C1 segment of cervical spinal cord (tissue), 14 donors: ENCODE measurements at regions not wholly inside any gene's neighbourhood (a gene's known extent, or its start where the extent isn't known, plus 50 kb on each side); places are given as distances from the start of the nearest gene placed in this dataset.
A peak's percentile ranks its signal among the peaks of the same experiment; 100 is the strongest.
"Not testable (repeated sequence)": the region's sequence is repeated elsewhere in the genome, so short reads cannot be mapped to it uniquely, and the experiment has no call there.

Source experiments
- DNase-seq, 14 donors: peaks; one replicate each; lab custom pipeline; 2025; lab: John Stamatoyannopoulos, UW

DNA sequence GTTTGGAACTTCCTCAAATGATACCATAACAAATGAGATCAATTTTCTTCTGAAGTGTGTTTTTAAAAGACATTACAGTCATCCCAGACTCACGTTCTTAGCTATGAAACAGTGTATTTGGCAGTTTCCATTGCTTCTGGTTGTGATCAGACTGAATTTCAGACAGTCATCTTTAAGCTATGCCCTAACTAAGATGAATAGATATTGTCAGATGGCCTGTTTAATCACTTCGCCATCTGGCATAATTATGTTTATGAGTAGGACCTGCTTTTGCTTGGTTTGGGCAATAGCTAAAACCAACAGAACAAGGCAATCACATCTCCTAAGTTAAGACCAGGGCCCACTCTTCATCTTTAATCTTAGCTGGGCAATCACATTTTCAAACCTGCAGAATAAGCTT lies 313.1 kb downstream of the SV2B start:
- DNase-seq = peak in 1 of 14 donors; percentile 53

DNA sequence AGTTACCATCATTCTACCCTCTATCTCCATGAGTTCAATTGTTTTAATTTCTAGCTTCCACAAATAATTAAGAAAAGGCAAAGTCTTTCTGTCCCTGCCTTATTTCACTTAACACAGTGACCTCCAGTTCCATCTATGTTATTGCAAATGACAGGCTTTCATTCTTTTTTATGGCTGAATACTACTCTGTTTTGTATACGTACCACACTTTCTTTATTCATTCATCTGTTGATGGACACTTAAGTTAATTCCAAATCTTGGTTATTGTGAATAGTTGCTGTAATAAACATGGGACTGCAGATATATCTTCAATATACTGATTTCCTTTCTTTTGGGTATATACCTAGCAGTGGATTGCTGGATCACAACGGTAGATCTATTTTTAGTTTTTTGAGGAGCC lies 314.1 kb downstream of the SV2B start:
- DNase-seq = no peak

DNA sequence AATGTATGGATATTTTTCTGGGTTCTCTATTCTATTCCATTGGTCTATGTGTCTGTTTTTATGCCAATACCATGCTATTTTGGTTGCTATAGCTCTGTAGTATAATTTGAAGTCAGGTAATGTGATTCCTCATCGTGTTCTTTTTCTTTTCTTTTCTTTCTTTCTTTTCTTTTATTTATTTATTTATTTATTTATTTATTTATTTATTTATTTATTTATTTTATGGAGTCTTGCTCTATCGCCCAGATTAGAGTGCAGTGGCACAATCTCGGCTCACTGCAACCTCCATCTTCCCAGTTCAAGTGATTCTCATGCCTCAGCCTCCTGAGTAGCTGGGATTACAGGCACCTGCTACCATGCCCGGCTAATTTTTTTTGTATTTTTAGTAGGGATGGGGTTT lies 315.2 kb downstream of the SV2B start:
- not testable (repeated sequence) for DNase-seq

DNA sequence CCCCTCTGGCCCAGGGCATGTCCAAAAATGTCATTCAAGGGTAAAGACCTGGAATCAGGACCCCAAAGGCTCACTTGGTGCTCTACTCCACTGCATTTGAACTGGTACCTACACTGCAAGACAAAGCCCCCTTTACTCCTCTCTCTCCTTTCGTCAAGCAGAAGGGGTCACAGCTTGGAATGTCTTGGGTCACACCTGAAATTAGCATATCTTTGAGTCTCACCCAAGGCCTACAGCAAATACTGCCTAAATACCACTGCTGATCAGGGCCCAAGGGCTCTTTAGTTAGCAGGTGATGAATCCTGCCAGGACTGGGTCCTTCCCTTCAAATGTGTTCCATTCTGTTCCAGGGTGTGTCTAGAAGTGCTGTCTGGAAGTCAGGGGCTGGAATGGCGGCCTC lies 320.6 kb downstream of the SV2B start:
- DNase-seq = no peak

DNA sequence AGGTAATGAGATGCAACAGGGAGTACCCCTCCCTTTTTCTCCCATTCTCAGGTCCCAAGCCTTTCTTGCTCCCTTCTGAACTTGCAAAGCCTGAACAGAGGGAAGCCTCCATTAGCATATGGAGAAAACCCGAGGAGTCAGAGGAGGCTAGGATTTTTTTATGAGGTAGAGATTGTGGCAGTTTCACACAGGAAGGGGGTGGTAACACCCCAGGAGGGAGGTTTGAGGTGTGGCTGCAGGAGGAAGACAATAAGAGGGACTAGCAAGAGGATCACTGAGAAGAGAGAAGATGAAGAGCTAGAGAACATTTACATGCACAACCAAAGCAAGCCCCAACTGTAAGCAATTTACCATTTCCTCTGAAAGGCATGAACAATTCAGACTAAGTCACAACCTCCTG lies 322.7 kb downstream of the SV2B start:
- DNase-seq = no peak

DNA sequence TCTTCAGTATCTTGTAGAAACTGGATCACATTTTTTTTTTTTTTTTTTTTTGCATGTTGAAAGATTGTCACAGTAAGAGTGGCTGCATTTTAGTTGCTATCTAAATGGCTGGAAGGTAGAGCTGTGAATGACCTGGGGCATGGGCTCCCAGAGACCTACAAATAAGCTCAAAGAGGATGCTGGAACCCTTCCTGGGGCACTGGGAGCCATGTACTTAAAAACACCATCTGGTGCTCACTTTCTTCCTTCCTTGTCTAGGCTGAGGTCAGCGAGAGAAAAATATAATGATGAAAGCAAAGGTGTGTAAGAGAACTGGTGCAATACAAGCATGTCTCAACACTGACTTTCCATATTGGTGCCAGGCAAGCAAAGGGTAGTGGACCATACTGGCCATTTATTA lies 323.9 kb downstream of the SV2B start:
- peak in 1 of 14 donors; percentile 25 for DNase-seq

DNA sequence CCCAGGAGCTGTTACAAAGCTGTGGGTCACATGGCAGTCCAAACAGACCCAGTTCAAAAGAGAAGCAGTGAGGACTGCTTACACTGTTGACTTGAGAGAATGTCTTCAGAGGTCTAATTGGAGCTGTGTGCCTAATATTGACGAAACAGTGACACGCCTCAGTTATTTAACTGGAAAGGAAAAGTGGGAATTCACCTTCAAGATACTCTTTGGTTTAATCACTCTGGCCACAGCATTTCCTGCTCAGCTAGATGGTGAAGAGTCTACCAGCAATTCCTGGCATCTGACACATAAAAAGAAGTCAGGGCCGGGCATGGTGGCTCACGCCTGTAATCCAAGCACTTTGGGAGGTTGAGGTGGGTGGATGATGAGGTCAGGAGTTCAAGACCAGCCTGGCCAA lies 326.4 kb downstream of the SV2B start:
- DNase-seq = no peak

DNA sequence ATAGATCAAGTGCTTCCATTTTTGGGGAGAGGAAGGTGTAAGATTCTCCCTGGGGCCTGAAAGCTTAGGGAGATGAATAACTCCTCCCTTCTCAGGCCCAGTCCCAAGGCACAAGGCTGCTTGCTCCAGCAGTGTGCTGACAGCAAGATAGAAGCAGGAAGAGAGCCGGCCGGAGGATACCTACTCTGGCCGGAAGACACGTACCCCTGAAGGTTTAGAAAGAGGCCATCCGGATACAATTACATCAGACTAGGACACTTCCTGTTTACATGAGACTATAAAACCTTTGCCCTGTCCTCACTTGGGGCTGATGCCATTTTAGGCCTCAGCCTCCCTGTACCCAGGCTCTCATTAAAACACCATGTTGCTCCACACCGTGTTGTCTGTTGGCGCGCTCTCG lies 329.9 kb downstream of the SV2B start:
- no peak for DNase-seq

DNA sequence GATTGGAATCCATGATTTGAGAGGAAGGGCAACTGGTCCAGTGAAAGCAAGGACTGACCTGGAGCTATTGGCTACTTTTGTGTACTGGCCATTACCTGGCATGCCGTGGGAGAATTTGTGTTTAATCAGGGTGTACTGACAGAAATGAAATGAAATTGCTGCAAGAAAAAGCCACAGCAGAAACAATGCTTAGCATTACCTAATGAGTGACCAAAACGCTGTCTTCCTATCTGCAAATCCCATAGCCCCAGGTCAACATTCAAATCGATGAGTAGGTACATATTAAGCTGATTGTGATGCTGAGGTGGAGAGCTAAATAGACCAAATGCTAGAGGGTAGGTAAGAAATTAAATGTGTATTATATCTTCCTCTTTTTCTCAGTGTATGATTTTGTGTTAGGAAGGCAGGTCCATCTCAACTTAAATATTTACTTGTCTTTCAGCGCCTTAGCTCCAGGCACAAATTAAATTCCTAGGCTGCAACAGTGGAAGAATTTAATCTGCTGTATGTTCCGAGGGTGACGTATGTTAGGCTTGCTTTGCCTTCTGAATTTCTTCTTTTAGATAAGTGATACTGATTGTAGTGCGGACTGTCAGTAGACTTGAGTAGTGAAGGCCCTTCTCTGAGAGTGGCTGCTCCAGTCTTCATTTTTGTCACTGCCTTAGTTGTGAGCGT lies 331.1 kb downstream of the SV2B start:
- no peak for DNase-seq

DNA sequence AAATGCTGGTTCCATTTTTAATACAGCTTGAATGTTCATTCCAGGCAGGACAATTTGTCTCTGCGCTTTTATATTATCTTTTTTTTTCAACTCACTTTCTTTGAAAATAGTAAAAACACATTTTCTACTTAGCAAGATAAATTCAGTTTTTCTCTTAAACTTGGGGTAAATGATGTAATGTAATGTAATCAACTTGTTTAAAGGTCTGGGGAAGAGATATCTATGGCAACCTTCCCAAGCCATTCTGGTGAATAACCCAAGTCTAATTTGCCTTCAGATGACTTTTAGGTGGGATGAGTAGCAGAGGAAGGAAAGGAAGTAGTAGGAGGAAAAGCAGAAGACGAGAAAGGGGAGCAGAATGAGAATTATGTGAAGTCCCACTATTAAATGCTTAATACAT lies 335.1 kb downstream of the SV2B start:
- no peak for DNase-seq

DNA sequence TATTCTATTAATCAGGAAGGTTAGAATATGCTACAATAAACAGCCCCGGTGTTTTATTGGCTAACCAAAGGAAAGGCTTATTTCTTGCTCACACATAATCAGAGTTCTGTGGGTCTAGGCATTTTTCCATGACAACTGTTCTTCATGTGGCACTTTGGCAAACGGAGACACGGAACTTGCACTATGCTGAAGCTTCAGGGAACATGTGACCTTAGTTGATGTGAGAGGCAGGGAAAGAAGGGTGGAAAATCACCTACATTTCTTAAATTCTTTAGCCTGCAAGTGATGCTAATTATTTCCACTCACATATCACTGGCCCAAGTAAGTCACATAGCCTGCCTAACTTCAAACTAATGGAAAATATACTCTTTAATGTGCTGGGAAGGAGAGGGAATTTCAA lies 344.6 kb downstream of the SV2B start:
- peak in 1 of 14 donors; percentile 47 for DNase-seq

DNA sequence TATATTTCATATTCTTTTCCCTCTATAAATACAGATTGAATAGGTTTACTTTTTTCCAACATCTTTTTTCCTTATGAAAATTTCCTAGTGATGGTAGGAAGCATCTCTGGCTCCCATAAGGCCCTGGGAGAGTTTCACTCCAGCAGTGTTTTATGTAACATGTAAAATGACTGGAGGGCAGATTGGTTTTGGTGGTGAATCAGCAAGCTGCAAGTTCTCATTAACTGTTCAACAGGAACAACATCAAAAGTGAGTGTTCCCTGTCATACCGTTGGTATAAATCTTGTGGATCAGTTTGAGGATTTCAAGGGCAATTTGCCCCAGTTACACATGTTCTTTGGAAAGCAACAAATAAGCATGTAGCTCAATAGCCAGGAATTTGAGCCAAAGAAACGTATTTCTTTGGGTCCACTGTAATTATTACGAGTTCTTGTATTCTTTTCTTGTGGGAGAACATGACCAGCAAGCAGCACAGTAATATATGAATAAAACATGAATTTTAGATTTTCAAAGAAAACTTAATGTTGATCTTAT lies 345.7 kb downstream of the SV2B start:
- DNase-seq = no peak

DNA sequence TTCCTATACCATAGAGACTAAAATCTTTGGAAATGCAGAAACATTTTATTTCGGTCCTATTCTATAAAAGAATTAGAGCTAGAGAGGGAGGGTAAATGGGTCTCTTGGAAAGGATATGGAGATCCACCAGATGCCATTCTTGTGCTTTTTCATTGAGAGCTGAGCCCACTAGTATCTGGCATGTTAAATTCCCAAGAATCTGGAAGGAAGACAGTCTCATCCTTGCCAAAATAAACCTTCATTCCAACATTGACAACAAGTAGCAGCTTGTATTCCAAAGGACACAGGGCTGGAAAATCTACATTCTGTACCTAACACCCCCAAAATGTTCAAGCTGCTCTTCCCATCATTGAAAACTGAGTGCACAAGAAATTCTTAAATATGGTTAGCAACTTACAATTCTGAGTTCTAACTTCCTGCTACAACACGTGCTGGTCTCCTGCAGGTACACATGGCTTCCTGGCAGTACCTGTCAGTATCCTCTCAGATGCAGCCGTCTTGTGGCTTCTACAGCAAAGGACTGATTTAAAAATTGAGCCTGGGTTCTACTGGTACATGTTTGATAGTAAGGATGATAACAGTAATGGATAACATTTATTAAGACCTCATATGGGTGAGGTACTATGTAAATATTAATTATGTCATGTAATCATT lies 348.1 kb downstream of the SV2B start:
- no peak for DNase-seq

DNA sequence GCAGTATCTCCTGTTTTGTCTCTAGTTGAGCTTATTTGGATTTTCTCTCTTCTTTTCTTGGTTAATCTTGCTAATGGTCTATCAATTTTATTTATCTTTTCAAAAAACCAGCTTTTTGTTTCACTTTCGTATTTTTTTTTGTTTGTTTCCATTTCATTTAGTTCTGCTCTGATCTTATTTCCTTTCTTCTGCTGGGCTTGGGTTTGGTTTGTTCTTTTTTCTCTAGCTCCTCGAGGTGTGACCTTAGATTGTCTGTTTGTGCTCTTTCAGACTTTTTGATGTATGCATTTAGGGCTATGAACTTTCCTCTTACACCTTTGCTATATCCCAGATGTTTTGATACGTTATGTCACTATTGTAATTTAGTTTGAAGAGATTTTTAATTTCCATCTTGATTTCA lies 353.3 kb downstream of the SV2B start:
- not testable (repeated sequence) for DNase-seq

DNA sequence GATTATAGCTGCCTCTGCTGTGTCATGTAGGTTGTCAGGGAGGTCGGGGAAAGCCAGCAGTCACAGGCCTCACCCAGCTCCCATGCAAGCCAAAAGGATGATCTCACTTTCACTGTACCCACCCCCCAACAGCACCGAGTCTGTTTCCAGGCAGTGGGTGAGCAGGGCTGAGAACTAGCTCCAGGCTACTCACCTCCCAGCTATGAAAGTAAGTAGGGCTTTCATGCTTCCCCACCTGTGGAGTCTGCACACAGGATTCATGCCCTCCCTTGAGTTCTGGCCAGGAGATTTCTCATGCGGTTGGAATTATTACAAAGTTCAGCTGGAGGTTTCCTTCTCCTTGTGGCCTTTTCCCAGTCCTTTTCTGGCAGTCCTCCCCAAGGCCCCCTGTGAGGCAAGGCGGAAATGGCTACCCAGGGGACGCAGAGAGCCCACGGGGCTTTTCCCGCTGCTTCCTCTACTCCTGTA lies 356.2 kb downstream of the SV2B start:
- no peak for DNase-seq

DNA sequence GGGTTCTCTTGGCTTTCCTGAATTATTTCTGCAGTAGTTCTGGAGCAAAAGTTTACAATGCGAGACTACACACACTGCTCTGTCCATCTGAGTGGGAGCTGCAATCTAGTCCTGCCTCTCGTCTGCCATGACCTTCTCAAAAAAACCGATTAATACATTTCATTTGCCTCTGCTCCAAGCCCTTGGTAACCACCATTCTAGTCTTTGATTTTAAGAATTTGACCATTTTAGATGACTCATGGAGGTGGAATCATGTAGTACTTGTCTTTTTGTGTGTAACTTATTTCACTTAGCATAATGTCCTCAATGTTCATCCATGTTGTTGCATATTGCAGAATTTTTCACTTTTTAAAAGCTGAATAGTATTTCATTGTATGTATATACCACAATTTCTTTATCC lies 356.9 kb downstream of the SV2B start:
- no peak for DNase-seq

DNA sequence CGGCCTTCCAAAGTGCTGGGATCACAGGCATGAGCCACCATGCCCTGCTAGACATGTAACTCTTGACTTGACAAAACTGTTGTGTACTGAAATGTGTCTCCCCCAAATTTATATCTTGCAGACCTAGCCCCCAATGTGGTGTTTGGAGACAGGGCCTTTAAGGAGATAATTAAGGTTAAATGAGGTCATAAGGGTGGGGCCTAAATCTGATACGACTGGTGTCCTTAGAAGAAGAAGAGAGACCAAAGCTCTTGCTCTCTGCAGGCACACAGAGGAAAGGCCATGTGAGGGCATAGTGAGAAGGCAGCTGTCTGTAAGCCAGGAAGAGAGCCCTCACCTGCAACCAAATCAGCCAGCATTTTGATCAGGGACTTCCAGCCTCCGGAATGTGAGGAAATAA lies 361.3 kb downstream of the SV2B start:
- no peak for DNase-seq

DNA sequence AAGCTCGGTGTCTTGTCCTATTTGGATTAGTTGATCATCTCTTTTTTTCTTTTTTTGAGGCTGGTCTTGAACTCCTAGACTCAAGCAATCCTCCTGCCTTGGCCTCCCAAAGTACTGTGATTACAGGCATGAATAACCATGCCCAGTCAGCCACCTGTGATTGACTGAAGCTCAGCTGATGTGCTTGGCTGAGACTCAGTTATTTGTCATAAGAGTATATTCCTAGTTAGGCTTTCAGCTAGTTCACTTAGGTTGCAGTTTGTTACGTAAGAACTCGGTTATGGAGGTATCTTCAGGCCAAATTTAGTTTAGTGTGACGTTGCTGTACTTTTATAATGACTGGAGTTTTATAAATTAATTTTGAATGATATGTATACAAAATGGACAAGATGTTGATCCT lies 365.0 kb downstream of the SV2B start:
- no peak for DNase-seq

DNA sequence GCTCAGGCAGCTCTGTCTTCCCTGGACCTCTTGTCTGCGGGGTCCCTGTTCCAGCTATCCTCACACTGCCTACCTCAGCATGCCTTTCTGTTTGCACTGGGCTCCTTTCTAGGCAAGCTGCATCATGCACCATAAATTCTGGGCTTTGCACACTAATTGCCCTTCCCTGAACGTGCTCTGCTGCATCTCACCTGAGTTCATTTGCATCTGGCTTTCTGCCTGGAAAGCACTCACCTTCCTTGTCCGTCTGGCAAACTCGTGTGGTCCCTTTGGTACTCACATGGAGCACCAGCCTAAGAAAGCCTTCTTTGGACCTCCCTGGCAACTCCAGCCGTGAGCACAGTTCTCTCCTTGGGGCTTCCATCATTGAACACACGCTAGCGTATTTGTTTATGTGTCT lies 365.6 kb downstream of the SV2B start:
- DNase-seq = no peak

DNA sequence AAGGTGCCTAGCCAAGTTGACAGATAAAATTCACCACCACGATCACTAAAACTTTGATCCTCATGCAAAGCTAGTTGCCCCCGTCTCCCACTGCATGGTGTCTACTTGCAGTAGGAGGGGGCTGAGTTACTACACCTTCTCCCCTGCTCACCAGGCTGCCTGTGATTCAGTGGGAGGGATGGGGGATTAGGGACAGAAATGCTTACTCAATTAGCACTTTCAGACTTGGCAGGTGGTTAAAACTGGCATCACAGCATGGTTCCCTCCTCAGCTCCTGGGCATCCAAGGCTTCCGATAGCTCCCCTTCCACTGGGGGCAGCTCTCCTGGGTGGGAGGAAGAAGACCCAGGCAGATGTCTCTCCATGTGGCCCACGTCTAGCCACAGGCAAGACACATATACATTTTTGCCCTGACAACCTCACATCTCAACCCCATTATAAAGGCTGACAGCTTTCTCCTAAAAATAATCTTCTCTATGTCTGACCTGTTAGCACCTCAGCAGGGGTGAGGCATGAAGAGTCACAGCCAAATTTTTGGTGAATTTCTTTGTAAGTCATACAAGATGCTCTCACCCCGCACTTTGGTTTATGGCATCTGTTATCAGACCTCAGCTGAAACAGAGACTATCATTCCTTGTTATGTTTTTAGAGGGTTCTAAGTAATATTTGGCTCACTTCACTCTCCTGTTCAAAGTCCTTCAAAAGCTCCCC lies 369.0 kb downstream of the SV2B start:
- DNase-seq = peak in 1 of 14 donors; percentile 16

DNA sequence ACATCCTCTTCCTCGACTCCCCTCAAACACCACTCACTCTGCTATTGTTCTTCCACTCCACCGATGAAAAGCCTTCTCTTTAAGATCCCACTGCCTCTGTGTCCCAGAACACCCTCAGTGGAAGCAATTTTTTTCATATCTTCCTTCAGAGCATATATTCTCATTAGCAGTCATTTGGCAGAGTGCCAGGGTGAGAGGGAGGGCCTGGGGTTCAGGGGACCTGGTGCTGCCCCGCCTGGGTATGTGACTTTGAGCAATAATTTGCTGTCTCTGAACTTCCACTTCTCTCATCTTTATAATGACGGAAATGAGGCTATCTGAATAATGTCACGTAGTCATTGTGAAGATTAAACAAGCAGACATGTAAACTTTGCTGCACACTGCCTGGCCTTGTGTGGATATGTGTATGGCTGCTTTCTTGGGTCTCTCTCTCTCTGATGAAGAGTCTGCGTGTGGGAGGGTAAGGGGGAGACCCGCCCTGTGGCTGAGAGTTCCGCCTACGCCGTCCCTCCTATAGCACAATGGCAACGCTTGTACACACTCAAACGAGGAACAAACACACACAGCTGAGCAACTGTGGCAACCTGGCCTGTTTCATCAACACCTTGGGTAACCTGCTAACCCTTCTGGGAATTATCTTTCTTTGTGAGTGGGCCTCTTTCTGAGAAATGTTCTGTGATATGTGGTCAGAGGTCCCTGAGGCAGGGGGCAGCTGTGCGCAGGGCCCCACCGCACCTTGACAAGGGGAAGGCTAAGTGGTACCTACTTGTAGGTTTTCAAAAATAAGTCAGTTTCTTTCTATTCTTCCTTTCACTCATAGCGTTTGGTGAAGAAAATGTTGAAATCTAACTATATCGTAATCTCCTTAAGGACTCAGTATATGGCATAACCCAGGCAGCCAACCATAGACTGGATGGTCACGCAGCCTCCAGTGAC lies 369.8 kb downstream of the SV2B start:
- no peak for DNase-seq

DNA sequence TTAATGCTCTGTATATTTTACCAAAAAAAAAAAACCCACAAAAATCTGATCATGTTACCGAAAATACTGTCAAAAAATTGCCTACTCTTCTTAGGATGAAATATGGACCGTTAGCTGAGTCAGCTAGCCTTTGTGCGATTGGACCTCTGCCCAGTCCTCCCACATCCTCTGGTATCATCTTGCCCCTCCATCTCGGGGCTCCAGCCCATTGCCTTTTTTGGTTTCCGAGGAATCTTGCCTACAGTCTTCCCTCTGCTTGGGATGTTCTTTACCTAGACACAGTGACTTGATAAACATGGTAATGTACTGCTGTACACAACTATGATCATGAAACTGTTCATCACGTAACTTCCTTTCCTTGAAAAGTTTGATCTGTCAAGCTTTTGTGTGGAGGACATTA lies 371.4 kb downstream of the SV2B start:
- no peak for DNase-seq
